CD4-positive, alpha-beta T cell treated with Interleukin-2 at 100 ng/mL for 4 hours (primary cell): ENCODE measurements at regions not wholly inside any gene's neighbourhood (a gene's known extent, or its start where the extent isn't known, plus 50 kb on each side); places are given as distances from the start of the nearest gene placed in this dataset.

Experiments
- DNase-seq: peaks from one replicate; pipeline ENCODE4 v3.0.0-alpha.2; 2020; ENCODE audit warnings: low spot score

GRCh38 chr3:194928831-194929577, 243.3 kb downstream of the FAM43A start:
- DNase-seq = no peak

GRCh38 chr3:194929578-194929960, 243.9 kb downstream of the FAM43A start:
- DNase-seq = no peak

- DNase-seq = no peak
Observed at GRCh38 chr3:194930377-194931204, 244.9 kb downstream of the FAM43A start.

- no peak for DNase-seq
Observed at GRCh38 chr3:194931347-194931746, 245.7 kb downstream of the FAM43A start.

- DNase-seq = no peak
Observed at GRCh38 chr3:194931865-194932264, 246.2 kb downstream of the FAM43A start.

GRCh38 chr3:194933465-194933864, 247.8 kb downstream of the FAM43A start:
- no peak for DNase-seq

- DNase-seq = no peak
Observed at GRCh38 chr3:194935061-194935460, 249.4 kb downstream of the FAM43A start.

- no peak for DNase-seq
Observed at GRCh38 chr3:194935632-194936470, 250.2 kb downstream of the FAM43A start.

- no peak for DNase-seq
Observed at GRCh38 chr3:194936659-194937058, 251.0 kb downstream of the FAM43A start.

- no peak for DNase-seq
Observed at GRCh38 chr3:194937144-194937543, 251.5 kb downstream of the FAM43A start.

GRCh38 chr3:194937882-194938321, 252.2 kb downstream of the FAM43A start:
- no peak for DNase-seq

GRCh38 chr3:194938845-194939531, 253.3 kb downstream of the FAM43A start:
- no peak for DNase-seq

- no peak for DNase-seq
Observed at GRCh38 chr3:194939532-194939909, 253.8 kb downstream of the FAM43A start.

- DNase-seq = no peak
Observed at GRCh38 chr3:194939949-194940770, 254.5 kb downstream of the FAM43A start.

GRCh38 chr3:194941360-194941955, 255.8 kb downstream of the FAM43A start:
- DNase-seq = no peak

GRCh38 chr3:194941956-194942511, 256.4 kb downstream of the FAM43A start:
- DNase-seq = no peak

GRCh38 chr3:194944526-194944925, 258.8 kb downstream of the FAM43A start:
- no peak for DNase-seq

GRCh38 chr3:194945508-194945907, 259.8 kb downstream of the FAM43A start:
- no peak for DNase-seq

GRCh38 chr3:194946091-194946490, 260.4 kb downstream of the FAM43A start:
- DNase-seq = no peak

GRCh38 chr3:194949592-194949991, 263.9 kb downstream of the FAM43A start:
- no peak for DNase-seq
